ENCODE measurements at regions not wholly inside any gene's neighbourhood (a gene's known extent, or its start where the extent isn't known, plus 50 kb on each side); places are given as distances from the start of the nearest gene placed in this dataset.

GRCh38 chr13:63209330-63210017, 1793.8 kb upstream of the PCDH20 start:
- DNase-seq: no peak

- no peak for DNase-seq
Observed at GRCh38 chr13:63208826-63209225, 1793.2 kb upstream of the PCDH20 start.

GRCh38 chr13:63206461-63206860, 1790.8 kb upstream of the PCDH20 start:
- no peak for DNase-seq

GRCh38 chr13:63201493-63201892, 1785.8 kb upstream of the PCDH20 start:
- no peak for DNase-seq

GRCh38 chr13:63199508-63199907, 1783.9 kb upstream of the PCDH20 start:
- DNase-seq: no peak

- DNase-seq: no peak
Observed at GRCh38 chr13:63198071-63198470, 1782.4 kb upstream of the PCDH20 start.

- no peak for DNase-seq
Observed at GRCh38 chr13:63195726-63196125, 1780.1 kb upstream of the PCDH20 start.

- no peak for DNase-seq
Observed at GRCh38 chr13:63190742-63191141, 1775.1 kb upstream of the PCDH20 start.

GRCh38 chr13:63190219-63190618, 1774.6 kb upstream of the PCDH20 start:
- DNase-seq: no peak

GRCh38 chr13:63189712-63190111, 1774.1 kb upstream of the PCDH20 start:
- DNase-seq: no peak

GRCh38 chr13:63184693-63185092, 1769.0 kb upstream of the PCDH20 start:
- no peak for DNase-seq

- DNase-seq: no peak
Observed at GRCh38 chr13:63175536-63175935, 1759.9 kb upstream of the PCDH20 start.

GRCh38 chr13:63167699-63168337, 1752.2 kb upstream of the PCDH20 start:
- no peak for DNase-seq

GRCh38 chr13:63166345-63166744, 1750.7 kb upstream of the PCDH20 start:
- no peak for DNase-seq

- no peak for DNase-seq
Observed at GRCh38 chr13:63163903-63164302, 1748.3 kb upstream of the PCDH20 start.

- no peak for DNase-seq
Observed at GRCh38 chr13:63161219-63161618, 1745.6 kb upstream of the PCDH20 start.

GRCh38 chr13:63156816-63157215, 1741.2 kb upstream of the PCDH20 start:
- DNase-seq: no peak

- no peak for DNase-seq
Observed at GRCh38 chr13:63149375-63149774, 1733.7 kb upstream of the PCDH20 start.

GRCh38 chr13:63139277-63139676, 1723.6 kb upstream of the PCDH20 start:
- no peak for DNase-seq

- no peak for DNase-seq
Observed at GRCh38 chr13:63129995-63130394, 1714.3 kb upstream of the PCDH20 start.

- no peak for DNase-seq
Observed at GRCh38 chr13:63128716-63129115, 1713.1 kb upstream of the PCDH20 start.

GRCh38 chr13:63124863-63125262, 1709.2 kb upstream of the PCDH20 start:
- no peak for DNase-seq

- DNase-seq: no peak
Observed at GRCh38 chr13:63120883-63121282, 1705.2 kb upstream of the PCDH20 start.

- no peak for DNase-seq
Observed at GRCh38 chr13:63117710-63118109, 1702.1 kb upstream of the PCDH20 start.
